ENCODE measurements at regions not wholly inside any gene's neighbourhood (a gene's known extent, or its start where the extent isn't known, plus 50 kb on each side); places are given as distances from the start of the nearest gene placed in this dataset.

DNA sequence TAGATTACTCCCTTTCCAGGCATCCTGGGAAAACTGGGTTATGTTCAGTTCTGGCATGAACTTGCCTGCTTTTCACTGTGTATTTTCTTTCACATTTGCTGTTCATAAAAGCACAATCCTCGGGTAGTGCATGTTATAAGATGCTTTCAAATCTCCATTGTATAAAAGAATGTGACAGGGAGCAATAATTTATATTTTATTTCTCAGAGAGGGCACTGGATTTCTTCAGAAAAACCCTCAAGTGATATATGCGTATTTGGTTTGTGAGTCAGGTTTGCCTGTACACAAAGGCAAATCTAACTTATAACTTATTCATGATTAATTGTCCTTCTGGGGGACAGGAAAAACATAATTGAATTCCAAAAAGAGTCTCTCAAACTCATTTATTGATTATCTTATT lies 440.7 kb upstream of the MMADHC start:
- no peak for TF ChIP-seq CTCF (IDR thresholded peaks at IDR 0.05; ENCODE audit: extremely low read depth in 1 of 2, insufficient read depth in 1 of 2, low read depth in 1 of 2, low read length in 2 of 2)
- TF ChIP-seq EZH2 (IDR thresholded peaks at IDR 0.05; ENCODE audit: borderline replicate concordance, low read depth, low read length, severe bottlenecking): no peak
- TF ChIP-seq POLR2A (IDR thresholded peaks at IDR 0.05; ENCODE audit: low read depth, low read length): no peak
- TF ChIP-seq, protein P1, sequence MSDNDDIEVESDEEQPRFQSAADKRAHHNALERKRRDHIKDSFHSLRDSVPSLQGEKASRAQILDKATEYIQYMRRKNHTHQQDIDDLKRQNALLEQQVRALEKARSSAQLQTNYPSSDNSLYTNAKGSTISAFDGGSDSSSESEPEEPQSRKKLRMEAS (IDR thresholded peaks at IDR 0.05; ENCODE audit: insufficient read depth, insufficient read length): no peak
- TF ChIP-seq POLR2AphosphoS5 (IDR thresholded peaks at IDR 0.05; ENCODE audit: insufficient read depth, low read depth, low read length): no peak
- no peak for TF ChIP-seq FOS (IDR thresholded peaks at IDR 0.05; ENCODE audit: borderline replicate concordance, insufficient read depth, low read length)
- TF ChIP-seq JUN (IDR thresholded peaks at IDR 0.05; ENCODE audit: borderline replicate concordance, insufficient read depth, insufficient read length, low read depth): no peak
